H9 (cell line): ENCODE measurements at regions not wholly inside any gene's neighbourhood (a gene's known extent, or its start where the extent isn't known, plus 50 kb on each side); places are given as distances from the start of the nearest gene placed in this dataset.

Source experiments
- DNase-seq: peaks from one replicate; pipeline ENCODE4 v3.0.0-alpha.2; 2017
- H2AFZ ChIP-seq: one replicate; pipeline ENCODE4 v1.6.1; 2013; ENCODE audit warnings: mild to moderate bottlenecking, low read length, control low read depth, moderate library complexity
- H2AK5ac ChIP-seq: 2 replicates; pipeline ENCODE4 v1.6.1; 2013; ENCODE audit warnings: low read length, control low read depth, mixed read lengths; ENCODE audit not compliant: insufficient read length
- H2BK120ac ChIP-seq: one replicate; pipeline ENCODE4 v1.6.1; 2013; ENCODE audit warnings: low read depth, mild to moderate bottlenecking, low read length, control low read depth, inconsistent platforms; ENCODE audit not compliant: poor library complexity, severe bottlenecking
- H2BK12ac ChIP-seq: 2 replicates; pipeline ENCODE4 v1.6.1; 2013; ENCODE audit warnings: low read length, control low read depth, mixed read lengths, low read depth; ENCODE audit not compliant: insufficient read length
- H2BK15ac ChIP-seq: 2 replicates; pipeline ENCODE4 v1.6.1; 2013; ENCODE audit warnings: low read depth, low read length, control low read depth
- H2BK20ac ChIP-seq: one replicate; pipeline ENCODE4 v1.6.1; 2013; ENCODE audit warnings: low read depth, mild to moderate bottlenecking, low read length, control low read depth, inconsistent platforms; ENCODE audit not compliant: poor library complexity, severe bottlenecking
- H2BK5ac ChIP-seq: 2 replicates; pipeline ENCODE4 v1.6.1; 2013; ENCODE audit warnings: low read length, control low read depth, mixed read lengths; ENCODE audit not compliant: insufficient read length
- H3K14ac ChIP-seq: 2 replicates; pipeline ENCODE4 v1.6.1; 2013; ENCODE audit warnings: low read length, control low read depth; ENCODE audit not compliant: insufficient read depth
- H3K18ac ChIP-seq: 2 replicates; pipeline ENCODE4 v1.6.1; 2013; ENCODE audit warnings: low read depth, mild to moderate bottlenecking, mixed read lengths, low read length, control low read depth; ENCODE audit not compliant: insufficient read length
- H3K23ac ChIP-seq: 2 replicates; pipeline ENCODE4 v1.6.1; 2013; ENCODE audit warnings: low read length, control low read depth, mixed read lengths, low read depth; ENCODE audit not compliant: insufficient read length
- H3K23me2 ChIP-seq: 2 replicates; pipeline ENCODE4 v1.6.1; 2013; ENCODE audit warnings: low read depth, mild to moderate bottlenecking, mixed read lengths, low read length, control low read depth; ENCODE audit not compliant: insufficient read length, poor library complexity, severe bottlenecking
- H3K27ac ChIP-seq: 2 replicates; pipeline ENCODE4 v1.5.1; 2013; ENCODE audit warnings: low read length, control low read depth, mixed read lengths, low read depth; ENCODE audit not compliant: insufficient read length
- H3K27me3 ChIP-seq: 2 replicates; pipeline ENCODE4 v1.6.1; 2013; ENCODE audit warnings: low read length, control low read depth, inconsistent platforms; ENCODE audit not compliant: insufficient read depth
- H3K4ac ChIP-seq: 2 replicates; pipeline ENCODE4 v1.6.1; 2013; ENCODE audit warnings: low read depth, mild to moderate bottlenecking, control low read depth, inconsistent platforms, low read length, moderate library complexity
- H3K4me1 ChIP-seq: 2 replicates; pipeline ENCODE4 v1.6.1; 2013; ENCODE audit warnings: low read length, control low read depth, inconsistent platforms; ENCODE audit not compliant: insufficient read depth
- H3K4me2 ChIP-seq: 2 replicates; pipeline ENCODE4 v1.6.1; 2013; ENCODE audit warnings: low read length, control low read depth, mixed read lengths; ENCODE audit not compliant: insufficient read length, insufficient read depth
- H3K56ac ChIP-seq: 2 replicates; pipeline ENCODE4 v1.6.1; 2013; ENCODE audit warnings: low read depth, mild to moderate bottlenecking, mixed read lengths, low read length, control low read depth; ENCODE audit not compliant: insufficient read length
- H3K79me1 ChIP-seq: 2 replicates; pipeline ENCODE4 v1.6.1; 2013; ENCODE audit warnings: low read depth, mild to moderate bottlenecking, moderate library complexity, low read length, control low read depth, inconsistent platforms; ENCODE audit not compliant: insufficient read depth, poor library complexity, severe bottlenecking
- H3K79me2 ChIP-seq: 2 replicates; pipeline ENCODE4 v1.6.1; 2013; ENCODE audit warnings: low read length, control low read depth, inconsistent platforms; ENCODE audit not compliant: insufficient read depth
- H3K9ac ChIP-seq: 2 replicates; pipeline ENCODE4 v1.6.1; 2013; ENCODE audit warnings: low read length, control low read depth, mixed read lengths; ENCODE audit not compliant: insufficient read length; ENCODE audit errors: extremely low read depth
- H3K9me3 ChIP-seq: one replicate; pipeline ENCODE4 v1.6.1; 2013; ENCODE audit warnings: low read depth, low read length, inconsistent platforms; ENCODE audit not compliant: control insufficient read depth
- H3T11ph ChIP-seq: one replicate; pipeline ENCODE4 v1.6.1; 2013; ENCODE audit warnings: mild to moderate bottlenecking, low read length, control low read depth, inconsistent platforms
- H4K20me1 ChIP-seq: one replicate; pipeline ENCODE4 v1.6.1; 2013; ENCODE audit not compliant: control insufficient read depth, insufficient read length, insufficient read depth
- H4K5ac ChIP-seq: 2 replicates; pipeline ENCODE4 v1.6.1; 2013; ENCODE audit warnings: low read depth, mild to moderate bottlenecking, mixed read lengths, low read length, control low read depth; ENCODE audit not compliant: insufficient read length
- H4K8ac ChIP-seq: replicated peaks from 2 replicates; pipeline ENCODE4 v1.6.1; 2013; ENCODE audit warnings: low read length, control low read depth, mixed read lengths, low read depth; ENCODE audit not compliant: insufficient read length
- H4K91ac ChIP-seq: 2 replicates; pipeline ENCODE4 v1.6.1; 2013; ENCODE audit warnings: low read depth, mild to moderate bottlenecking, moderate library complexity, mixed read lengths, low read length, control low read depth; ENCODE audit not compliant: insufficient read length
- H3K27ac Mint-ChIP-seq, 3 experiments: 2 replicates in 2 of 3; 3 replicates in 1 of 3; pipeline ENCODE4 v1.8.0; 2020 to 2021; ENCODE audit warnings: mixed read lengths in 3 of 3, mild to moderate bottlenecking in 1 of 3, moderate library complexity in 1 of 3
- H3K27me3 Mint-ChIP-seq: 2 replicates; pipeline ENCODE4 v1.8.0; 2021; ENCODE audit warnings: low read depth, mild to moderate bottlenecking, moderate library complexity, mixed read lengths
- H3K36me3 Mint-ChIP-seq, 3 experiments: 2 replicates in 2 of 3; 3 replicates in 1 of 3; pipeline ENCODE4 v1.8.0; 2020 to 2021; ENCODE audit warnings: low read depth in 3 of 3, mixed read lengths in 3 of 3; ENCODE audit not compliant: insufficient read depth in 1 of 3
- H3K4me1 Mint-ChIP-seq, 2 experiments: 2 replicates each; pipeline ENCODE4 v1.8.0; 2020; ENCODE audit warnings: mixed read lengths in 2 of 2
- H3K4me3 Mint-ChIP-seq, 2 experiments: 2 replicates in 1 of 2; 3 replicates in 1 of 2; pipeline ENCODE4 v1.8.0; 2020 to 2021; ENCODE audit warnings: mild to moderate bottlenecking in 2 of 2, mixed read lengths in 2 of 2, moderate library complexity in 1 of 2
- H3K9me3 Mint-ChIP-seq, 2 experiments: 2 replicates in 1 of 2; 3 replicates in 1 of 2; pipeline ENCODE4 v1.8.0; 2020; ENCODE audit warnings: mild to moderate bottlenecking in 2 of 2, mixed read lengths in 2 of 2, moderate library complexity in 1 of 2
- CTCF ChIP-seq: fragments of 200-600 bp; sonication (generic); conservative IDR thresholded peaks from 3 replicates; pipeline ENCODE4 v1.8.0; 2021; ENCODE audit warnings: antibody characterized with exemption, mild to moderate bottlenecking
- whole genome bisulfite sequencing: extraction: QIAGEN DNeasy Blood & Tissue Kit; methylation state at CpG from one replicate; pipeline ENCODE4 v1.1.7; 2013; ENCODE audit warnings: missing lambda C conversion rate, low lambda C conversion rate, mixed read lengths; ENCODE audit not compliant: insufficient read length; ENCODE audit errors: extremely low coverage; 5-methylcytosine and 5-hydroxymethylcytosine counted together

- H4K5ac ChIP-seq = no peak overlapping the region
- no peak overlapping the region for H3K4ac ChIP-seq
- no peaks in the 10 kb centered on the region for H3K9me3 ChIP-seq
- no peaks in the 10 kb centered on the region for H4K20me1 ChIP-seq
- no peak overlapping the region for H3K27ac Mint-ChIP-seq
- no peak overlapping the region for H3K14ac ChIP-seq
- H2BK12ac ChIP-seq = no peak overlapping the region
- no peak overlapping the region for H3K4me3 Mint-ChIP-seq
- peaks cover 0 to 4% of the 10 kb centered on the region in 2 experiments; a peak in 1 of 4 replicates for H3K4me1 Mint-ChIP-seq
- no peak overlapping the region for H3T11ph ChIP-seq
- no peak overlapping the region for H2AK5ac ChIP-seq
- H3K9me3 Mint-ChIP-seq = peaks cover under 1% of the 10 kb centered on the region in 2 experiments; a peak in 2 of 5 replicates
- no peaks in the 10 kb centered on the region for H3K23me2 ChIP-seq
- no CpG with 5 or more reads among the region's 5 CpGs for WGBS
- H2BK5ac ChIP-seq = no peak overlapping the region
- no peaks in the 10 kb centered on the region for H3K79me1 ChIP-seq
- H2AFZ ChIP-seq = no peak overlapping the region
- no peak overlapping the region for H2BK120ac ChIP-seq
- no peak overlapping the region for H3K9ac ChIP-seq
- H4K8ac ChIP-seq = no peak overlapping the region
- no peak for TF ChIP-seq CTCF
- H3K4me1 ChIP-seq = no peaks in the 10 kb centered on the region
- DNase-seq = no peak
- no peak overlapping the region for H3K4me2 ChIP-seq
- 0 out of 7 replicates have a peak, but pooled peaks cover 0 to under 1% (median 0%) of the 10 kb centered on the region in 3 experiments for H3K36me3 Mint-ChIP-seq
- H2BK15ac ChIP-seq = no peak overlapping the region
- H3K23ac ChIP-seq = no peak overlapping the region
- H3K18ac ChIP-seq = no peak overlapping the region
- H3K27me3 Mint-ChIP-seq = peaks cover 6% of the 10 kb centered on the region
- H3K56ac ChIP-seq = no peak overlapping the region
- no peak overlapping the region for H4K91ac ChIP-seq
- H3K79me2 ChIP-seq = no peaks in the 10 kb centered on the region
- no peaks in the 10 kb centered on the region for H3K27me3 ChIP-seq
- H2BK20ac ChIP-seq = no peak overlapping the region
- H3K27ac ChIP-seq = no peak overlapping the region
Measured at GRCh38 chr1:30302858-30303257, 420.5 kb downstream of the MATN1 start.
